GM18498 (cell line): ENCODE measurements at regions not wholly inside any gene's neighbourhood (a gene's known extent, or its start where the extent isn't known, plus 50 kb on each side); places are given as distances from the start of the nearest gene placed in this dataset.
A peak's percentile ranks its signal among the peaks of the same experiment; 100 is the strongest.

ENCODE experiments used
- ATAC-seq: cut with Tn5 transposase; IDR thresholded peaks from one replicate; pipeline ENCODE4 v1.9.1; 2021; ENCODE audit warnings: mild to moderate bottlenecking, moderate library complexity; ENCODE audit not compliant: unreplicated experiment

- no peak for ATAC-seq
These were observed 132.5 kb upstream of the ADARB2 start for GRCh38 chr10:1869861-1870260.

GRCh38 chr10:1860351-1860750 lies 123.0 kb upstream of the ADARB2 start:
- no peak for ATAC-seq

GRCh38 chr10:1858547-1858946 lies 121.2 kb upstream of the ADARB2 start:
- ATAC-seq: no peak

GRCh38 chr10:1858048-1858447 lies 120.7 kb upstream of the ADARB2 start:
- no peak for ATAC-seq

- no peak for ATAC-seq
These were observed 118.6 kb upstream of the ADARB2 start for GRCh38 chr10:1855911-1856310.

- ATAC-seq: no peak
These were observed 116.9 kb upstream of the ADARB2 start for GRCh38 chr10:1854271-1854670.

- ATAC-seq: no peak
These were observed 116.5 kb upstream of the ADARB2 start for GRCh38 chr10:1853801-1854200.

GRCh38 chr10:1852841-1853240 lies 115.5 kb upstream of the ADARB2 start:
- no peak for ATAC-seq

GRCh38 chr10:1851762-1852161 lies 114.4 kb upstream of the ADARB2 start:
- ATAC-seq: no peak

GRCh38 chr10:1850971-1851527 lies 113.7 kb upstream of the ADARB2 start:
- ATAC-seq: no peak

- no peak for ATAC-seq
These were observed 110.0 kb upstream of the ADARB2 start for GRCh38 chr10:1847361-1847760.

GRCh38 chr10:1846032-1846431 lies 108.7 kb upstream of the ADARB2 start:
- ATAC-seq: no peak

- no peak for ATAC-seq
These were observed 104.4 kb upstream of the ADARB2 start for GRCh38 chr10:1841759-1842158.

GRCh38 chr10:1829712-1830111 lies 92.4 kb upstream of the ADARB2 start:
- ATAC-seq: no peak

- ATAC-seq: peak; percentile 71
These were observed 87.6 kb upstream of the ADARB2 start for GRCh38 chr10:1824928-1825327.

GRCh38 chr10:1814556-1814955 lies 77.2 kb upstream of the ADARB2 start:
- ATAC-seq: no peak

- no peak for ATAC-seq
These were observed 71.9 kb upstream of the ADARB2 start for GRCh38 chr10:1809139-1809741.

GRCh38 chr10:1807924-1808323 lies 70.6 kb upstream of the ADARB2 start:
- no peak for ATAC-seq

- ATAC-seq: no peak
These were observed 69.9 kb upstream of the ADARB2 start for GRCh38 chr10:1807196-1807595.

GRCh38 chr10:1802413-1802812 lies 65.1 kb upstream of the ADARB2 start:
- ATAC-seq: no peak

- ATAC-seq: no peak
These were observed 51.1 kb upstream of the ADARB2 start for GRCh38 chr10:1788401-1788800.
